OCI-LY1 (cell line): ENCODE measurements at regions not wholly inside any gene's neighbourhood (a gene's known extent, or its start where the extent isn't known, plus 50 kb on each side); places are given as distances from the start of the nearest gene placed in this dataset.

Experiments used
- H2AFZ ChIP-seq: fragments of 200-600 bp; sonication (generic), shearing (Covaris generic); 2 replicates; pipeline ENCODE4 v1.6.0; 2014; ENCODE audit warnings: antibody characterized with exemption, mild to moderate bottlenecking, low read length
- H3F3A ChIP-seq: fragments of 200-600 bp; sonication (generic), shearing (Covaris generic); 2 replicates; pipeline ENCODE4 v1.6.0; 2014; ENCODE audit warnings: mild to moderate bottlenecking, antibody characterized with exemption, low read length, moderate library complexity; ENCODE audit not compliant: insufficient read depth
- H3K27ac ChIP-seq: fragments of 200-600 bp; sonication (generic); 2 replicates; pipeline ENCODE4 v1.5.1; 2014; ENCODE audit warnings: low read length, mixed run types, mild to moderate bottlenecking, low read depth; ENCODE audit not compliant: poor library complexity, severe bottlenecking
- H3K27me3 ChIP-seq: fragments of 200-600 bp; sonication (generic); 2 replicates; pipeline ENCODE4 v1.6.0; 2014; ENCODE audit warnings: antibody characterized with exemption, mild to moderate bottlenecking, low read length, moderate library complexity; ENCODE audit not compliant: insufficient read depth
- H3K36me3 ChIP-seq: fragments of 200-600 bp; sonication (generic); 2 replicates; pipeline ENCODE4 v1.6.1; 2014; ENCODE audit warnings: mild to moderate bottlenecking, antibody characterized with exemption, low read length, moderate library complexity, mixed read lengths; ENCODE audit not compliant: insufficient read depth
- H3K4me1 ChIP-seq: fragments of 200-600 bp; sonication (generic); 2 replicates; pipeline ENCODE4 v1.5.1; 2014; ENCODE audit warnings: mild to moderate bottlenecking, low read length, moderate library complexity; ENCODE audit not compliant: insufficient read depth, severe bottlenecking
- H3K4me2 ChIP-seq: fragments of 200-600 bp; sonication (generic), shearing (Covaris generic); 2 replicates; pipeline ENCODE4 v1.6.1; 2014; ENCODE audit warnings: low read length
- H3K4me3 ChIP-seq: fragments of 200-600 bp; sonication (generic); 2 replicates; pipeline ENCODE4 v1.5.1; 2014; ENCODE audit warnings: low read length, low read depth, mild to moderate bottlenecking, mixed read lengths; ENCODE audit not compliant: poor library complexity, severe bottlenecking
- H3K79me2 ChIP-seq: fragments of 200-600 bp; shearing (Covaris generic); 2 replicates; pipeline ENCODE4 v1.6.1; 2016; ENCODE audit warnings: mixed run types, low read length, mixed read lengths; ENCODE audit not compliant: insufficient read depth
- H3K9ac ChIP-seq: fragments of 200-600 bp; sonication (generic), shearing (Covaris generic); 2 replicates; pipeline ENCODE4 v1.6.1; 2014; ENCODE audit warnings: mild to moderate bottlenecking, low read length, mixed read lengths
- H3K9me2 ChIP-seq: fragments of 200-600 bp; sonication (generic), shearing (Covaris generic); 2 replicates; pipeline ENCODE4 v1.6.1; 2014; ENCODE audit warnings: low read depth, mild to moderate bottlenecking, low read length, mixed read lengths
- H3K9me3 ChIP-seq: fragments of 200-600 bp; shearing (Covaris generic); 2 replicates; pipeline ENCODE4 v1.6.1; 2014; ENCODE audit warnings: low read length, mixed read lengths
- H4K20me1 ChIP-seq: fragments of 200-600 bp; sonication (generic), shearing (Covaris generic); 2 replicates; pipeline ENCODE4 v1.6.0; 2016; ENCODE audit warnings: mild to moderate bottlenecking, low read length; ENCODE audit not compliant: insufficient read depth
- EZH2 ChIP-seq: fragments of 200-600 bp; sonication (generic), shearing (Covaris generic); IDR thresholded peaks from 2 replicates; pipeline ENCODE4 v1.8.0; 2017; ENCODE audit warnings: borderline replicate concordance, mixed run types, mild to moderate bottlenecking, antibody characterized with exemption, low read length, moderate library complexity, mixed read lengths
- TF ChIP-seq, protein P1 (sequence below): fragments of 200-600 bp; sonication (generic), shearing (Covaris generic); IDR thresholded peaks from 2 replicates; pipeline ENCODE4 v1.5.1; 2017; ENCODE audit warnings: mild to moderate bottlenecking, antibody characterized with exemption, low read length, moderate library complexity, mixed read lengths

DNA sequence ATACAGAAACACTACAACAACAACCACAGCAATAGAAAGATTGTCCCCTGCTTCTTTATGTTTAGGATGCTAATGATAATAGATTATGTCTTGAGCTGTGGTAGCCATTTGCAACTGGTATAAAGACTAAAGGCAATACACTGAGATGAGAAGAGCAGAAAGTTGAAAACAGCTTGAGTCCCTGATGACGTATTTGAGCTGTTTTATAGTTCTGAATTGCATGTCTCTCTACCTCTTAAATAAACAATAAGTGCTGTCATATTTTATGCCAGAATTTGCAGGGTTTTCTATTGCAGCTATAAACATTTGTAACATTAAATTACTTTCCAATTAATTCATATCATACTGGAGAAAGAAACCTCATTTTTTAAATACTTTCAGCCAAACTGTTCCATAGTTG is 1242.0 kb downstream of the LRFN5 start:
- Histone ChIP-seq H3K9me2 (no peaks in the 10 kb centered on the region), H3K9me3 (no peaks in the 10 kb centered on the region), H2AFZ (no peak overlapping the region), H4K20me1 (no peaks in the 10 kb centered on the region), H3K27me3 (no peaks in the 10 kb centered on the region), H3F3A (no peaks in the 10 kb centered on the region), H3K79me2 (no peaks in the 10 kb centered on the region), H3K4me2 (no peak overlapping the region), H3K36me3 (no peaks in the 10 kb centered on the region), H3K27ac (no peak overlapping the region), H3K9ac (no peak overlapping the region), H3K4me3 (no peak overlapping the region), H3K4me1 (peaks cover 5% of the 10 kb centered on the region)
- TF ChIP-seq, protein P1, sequence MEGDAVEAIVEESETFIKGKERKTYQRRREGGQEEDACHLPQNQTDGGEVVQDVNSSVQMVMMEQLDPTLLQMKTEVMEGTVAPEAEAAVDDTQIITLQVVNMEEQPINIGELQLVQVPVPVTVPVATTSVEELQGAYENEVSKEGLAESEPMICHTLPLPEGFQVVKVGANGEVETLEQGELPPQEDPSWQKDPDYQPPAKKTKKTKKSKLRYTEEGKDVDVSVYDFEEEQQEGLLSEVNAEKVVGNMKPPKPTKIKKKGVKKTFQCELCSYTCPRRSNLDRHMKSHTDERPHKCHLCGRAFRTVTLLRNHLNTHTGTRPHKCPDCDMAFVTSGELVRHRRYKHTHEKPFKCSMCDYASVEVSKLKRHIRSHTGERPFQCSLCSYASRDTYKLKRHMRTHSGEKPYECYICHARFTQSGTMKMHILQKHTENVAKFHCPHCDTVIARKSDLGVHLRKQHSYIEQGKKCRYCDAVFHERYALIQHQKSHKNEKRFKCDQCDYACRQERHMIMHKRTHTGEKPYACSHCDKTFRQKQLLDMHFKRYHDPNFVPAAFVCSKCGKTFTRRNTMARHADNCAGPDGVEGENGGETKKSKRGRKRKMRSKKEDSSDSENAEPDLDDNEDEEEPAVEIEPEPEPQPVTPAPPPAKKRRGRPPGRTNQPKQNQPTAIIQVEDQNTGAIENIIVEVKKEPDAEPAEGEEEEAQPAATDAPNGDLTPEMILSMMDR = no peak
- no peak for TF ChIP-seq EZH2

DNA sequence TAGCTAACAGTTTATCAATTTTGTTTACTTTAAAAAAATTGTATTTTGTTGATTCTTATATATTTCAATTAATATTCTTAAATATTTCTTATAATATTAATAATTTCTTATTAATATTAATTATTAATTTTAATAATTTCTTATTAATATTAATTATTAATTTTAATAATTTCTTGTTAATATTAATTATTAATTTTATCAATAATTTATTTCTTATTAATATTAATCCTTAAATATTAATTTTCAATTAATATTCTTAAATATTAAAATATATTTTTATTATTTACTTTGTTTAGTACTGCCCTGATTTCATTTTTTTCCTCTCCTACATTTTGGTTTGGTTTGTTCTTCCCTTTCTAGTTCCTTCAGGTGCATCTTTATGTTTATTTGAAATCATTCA is 1208.1 kb downstream of the LRFN5 start:
- Histone ChIP-seq H2AFZ (no peak overlapping the region), H3K9me3 (no peaks in the 10 kb centered on the region), H3K27ac (no peak overlapping the region), H3K9ac (no peak overlapping the region), H3K79me2 (no peaks in the 10 kb centered on the region), H3K4me1 (no peaks in the 10 kb centered on the region), H3K27me3 (no peaks in the 10 kb centered on the region), H3K9me2 (no peaks in the 10 kb centered on the region), H3K4me2 (no peak overlapping the region), H3F3A (no peaks in the 10 kb centered on the region), H3K36me3 (no peaks in the 10 kb centered on the region), H3K4me3 (no peak overlapping the region), H4K20me1 (no peaks in the 10 kb centered on the region)
- no peak for TF ChIP-seq EZH2
- TF ChIP-seq, protein P1 = no peak

DNA sequence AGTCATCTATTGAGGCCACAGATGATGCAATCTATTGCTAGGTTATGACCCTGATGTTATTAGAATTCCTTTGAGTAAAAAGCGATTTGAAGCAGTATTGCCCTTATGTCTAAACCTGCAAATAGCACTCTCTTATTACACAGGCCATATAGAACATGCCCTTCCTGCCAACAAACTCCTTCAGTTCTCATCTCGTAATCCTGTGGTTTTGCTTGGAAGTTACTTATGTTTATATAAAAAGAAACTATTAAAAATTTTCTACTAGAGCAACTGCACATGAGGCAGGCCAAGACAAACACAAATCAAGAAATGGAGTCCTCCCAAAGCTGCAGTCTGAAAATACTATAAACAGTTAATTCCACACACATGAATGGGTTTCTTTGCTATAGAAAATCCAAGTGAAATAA is 1200.2 kb downstream of the LRFN5 start:
- no peak overlapping the region for H3K9ac ChIP-seq
- H3F3A ChIP-seq = no peaks in the 10 kb centered on the region
- no peaks in the 10 kb centered on the region for H3K4me1 ChIP-seq
- H3K4me2 ChIP-seq = no peak overlapping the region
- TF ChIP-seq EZH2 = no peak
- TF ChIP-seq, protein P1 = no peak
- no peaks in the 10 kb centered on the region for H3K36me3 ChIP-seq
- no peaks in the 10 kb centered on the region for H3K79me2 ChIP-seq
- H4K20me1 ChIP-seq = no peaks in the 10 kb centered on the region
- H3K4me3 ChIP-seq = no peak overlapping the region
- no peak overlapping the region for H3K27ac ChIP-seq
- H2AFZ ChIP-seq = no peak overlapping the region
- no peaks in the 10 kb centered on the region for H3K27me3 ChIP-seq
- H3K9me2 ChIP-seq = no peaks in the 10 kb centered on the region
- no peaks in the 10 kb centered on the region for H3K9me3 ChIP-seq
